ENCODE measurements at regions not wholly inside any gene's neighbourhood (a gene's known extent, or its start where the extent isn't known, plus 50 kb on each side); places are given as distances from the start of the nearest gene placed in this dataset.

DNA sequence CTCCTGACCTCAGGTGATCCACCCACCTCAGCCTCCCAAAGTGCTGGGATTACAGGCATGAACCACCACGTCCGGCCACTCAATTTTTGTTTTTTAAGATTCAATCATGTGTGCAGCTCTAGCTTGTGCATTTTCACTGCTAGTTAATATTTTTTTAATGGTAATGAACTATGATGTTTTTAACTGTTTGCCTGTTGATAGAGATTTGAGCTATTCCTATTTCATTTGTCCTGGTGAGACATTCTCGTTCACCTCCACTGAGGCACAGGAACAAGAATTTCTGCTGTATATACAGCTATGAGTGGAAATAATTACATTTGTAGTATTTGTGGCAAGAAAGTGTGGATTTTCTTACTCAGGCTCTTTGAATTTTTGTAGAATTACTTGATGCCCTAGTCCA, 137.7 kb upstream of the MYOCD start:
- no peaks in the 10 kb centered on the region for H3K4me1 ChIP-seq (ENCODE audit: insufficient read depth, low read length, poor library complexity, severe bottlenecking)
- no peaks in the 10 kb centered on the region for H3K36me3 ChIP-seq (ENCODE audit: insufficient read depth, low read length, poor library complexity, severe bottlenecking)
- no peak for TF ChIP-seq EZH2 (IDR thresholded peaks at IDR 0.05; ENCODE audit: borderline replicate concordance, low read depth, low read length, poor library complexity, severe bottlenecking)
- TF ChIP-seq, protein P1, sequence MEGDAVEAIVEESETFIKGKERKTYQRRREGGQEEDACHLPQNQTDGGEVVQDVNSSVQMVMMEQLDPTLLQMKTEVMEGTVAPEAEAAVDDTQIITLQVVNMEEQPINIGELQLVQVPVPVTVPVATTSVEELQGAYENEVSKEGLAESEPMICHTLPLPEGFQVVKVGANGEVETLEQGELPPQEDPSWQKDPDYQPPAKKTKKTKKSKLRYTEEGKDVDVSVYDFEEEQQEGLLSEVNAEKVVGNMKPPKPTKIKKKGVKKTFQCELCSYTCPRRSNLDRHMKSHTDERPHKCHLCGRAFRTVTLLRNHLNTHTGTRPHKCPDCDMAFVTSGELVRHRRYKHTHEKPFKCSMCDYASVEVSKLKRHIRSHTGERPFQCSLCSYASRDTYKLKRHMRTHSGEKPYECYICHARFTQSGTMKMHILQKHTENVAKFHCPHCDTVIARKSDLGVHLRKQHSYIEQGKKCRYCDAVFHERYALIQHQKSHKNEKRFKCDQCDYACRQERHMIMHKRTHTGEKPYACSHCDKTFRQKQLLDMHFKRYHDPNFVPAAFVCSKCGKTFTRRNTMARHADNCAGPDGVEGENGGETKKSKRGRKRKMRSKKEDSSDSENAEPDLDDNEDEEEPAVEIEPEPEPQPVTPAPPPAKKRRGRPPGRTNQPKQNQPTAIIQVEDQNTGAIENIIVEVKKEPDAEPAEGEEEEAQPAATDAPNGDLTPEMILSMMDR (conservative IDR thresholded peaks at IDR 0.05; ENCODE audit: low read depth, low read length), result no peak
- DNase-seq (ENCODE audit: low spot score), result no peak
- ChIA-PET CTCF (no interaction called here), POLR2A (ENCODE audit: low non-redundant PET) (no interaction called here)
- BruUV-seq (replicated peaks), result no TSS peak
- intact Hi-C loops (cut with micrococcal nuclease; ENCODE audit: unreplicated experiment), result no loop called here
- no peaks in the 10 kb centered on the region for H3K9me3 ChIP-seq (ENCODE audit: low read depth, low read length, poor library complexity, severe bottlenecking)
- no peak overlapping the region for H3K4me3 ChIP-seq (ENCODE audit: low read depth, low read length, poor library complexity, severe bottlenecking)
- no peak overlapping the region for H3K27ac ChIP-seq (ENCODE audit: low read depth, low read length, poor library complexity, severe bottlenecking)
- H3K27me3 ChIP-seq (replicated peaks; ENCODE audit: insufficient read depth, low read depth, low read length, poor library complexity), result peaks cover 4% of the 10 kb centered on the region

DNA sequence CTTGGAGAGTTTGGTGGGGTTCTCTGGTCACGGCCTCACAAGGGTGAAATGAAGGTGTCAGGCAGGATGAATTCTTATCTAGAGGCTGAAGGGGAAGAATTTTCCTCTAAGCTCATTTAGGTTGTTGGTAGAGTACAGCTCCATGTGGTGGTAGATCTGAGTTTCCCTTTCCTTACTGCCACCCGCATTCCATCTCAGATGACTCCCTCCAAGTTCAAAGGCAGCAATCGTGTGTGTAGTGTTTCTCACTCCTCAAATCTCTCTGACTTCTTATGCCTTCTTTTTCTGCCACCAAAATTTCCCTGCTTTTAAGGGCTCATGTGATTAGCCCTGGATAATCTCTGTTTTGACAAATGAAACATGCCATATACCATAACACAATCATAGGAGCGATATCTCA, 135.5 kb upstream of the MYOCD start:
- intact Hi-C loops (cut with micrococcal nuclease; ENCODE audit: unreplicated experiment), result no loop called here
- DNase-seq (ENCODE audit: low spot score), result no peak
- CTCF ChIA-PET, result no interaction called here
- H3K36me3 ChIP-seq (ENCODE audit: insufficient read depth, low read length, poor library complexity, severe bottlenecking), result no peaks in the 10 kb centered on the region
- no peak for TF ChIP-seq EZH2 (IDR thresholded peaks at IDR 0.05; ENCODE audit: borderline replicate concordance, low read depth, low read length, poor library complexity, severe bottlenecking)
- TF ChIP-seq, protein P1 (conservative IDR thresholded peaks at IDR 0.05; ENCODE audit: low read depth, low read length), result no peak
- no peaks in the 10 kb centered on the region for H3K9me3 ChIP-seq (ENCODE audit: low read depth, low read length, poor library complexity, severe bottlenecking)
- H3K4me3 ChIP-seq (ENCODE audit: low read depth, low read length, poor library complexity, severe bottlenecking), result no peak overlapping the region
- H3K4me1 ChIP-seq (ENCODE audit: insufficient read depth, low read length, poor library complexity, severe bottlenecking), result no peaks in the 10 kb centered on the region
- H3K27me3 ChIP-seq (replicated peaks; ENCODE audit: insufficient read depth, low read depth, low read length, poor library complexity), result peaks cover 4% of the 10 kb centered on the region
- no peak overlapping the region for H3K27ac ChIP-seq (ENCODE audit: low read depth, low read length, poor library complexity, severe bottlenecking)
- POLR2A ChIA-PET (ENCODE audit: low non-redundant PET), result no interaction called here
- no TSS peak for BruUV-seq (replicated peaks)

DNA sequence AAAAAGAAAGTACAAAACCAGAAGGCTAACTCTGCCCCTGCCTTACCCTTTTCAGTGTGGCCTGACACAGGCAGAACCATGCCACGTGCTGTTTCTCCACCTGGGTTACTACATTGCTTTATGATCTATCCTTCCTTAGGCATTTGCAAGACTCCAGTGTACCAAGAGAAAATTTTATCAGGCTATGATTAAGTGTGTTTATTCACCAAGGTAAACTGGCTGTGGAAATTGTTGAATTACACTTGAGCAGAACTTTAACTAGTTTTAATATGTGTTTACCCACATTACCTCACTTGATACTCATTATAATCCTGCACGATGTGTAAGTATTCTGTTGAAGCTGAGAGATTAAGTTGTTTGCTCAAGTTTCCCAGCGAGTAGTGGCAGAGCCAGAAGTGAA, 129.7 kb upstream of the MYOCD start:
- no peaks in the 10 kb centered on the region for H3K9me3 ChIP-seq (ENCODE audit: low read depth, low read length, poor library complexity, severe bottlenecking)
- ChIA-PET POLR2A (ENCODE audit: low non-redundant PET) (no interaction called here), CTCF (no interaction called here)
- H3K27ac ChIP-seq (ENCODE audit: low read depth, low read length, poor library complexity, severe bottlenecking), result no peak overlapping the region
- no peaks in the 10 kb centered on the region for H3K36me3 ChIP-seq (ENCODE audit: insufficient read depth, low read length, poor library complexity, severe bottlenecking)
- no peaks in the 10 kb centered on the region for H3K4me1 ChIP-seq (ENCODE audit: insufficient read depth, low read length, poor library complexity, severe bottlenecking)
- TF ChIP-seq, protein P1 (conservative IDR thresholded peaks at IDR 0.05; ENCODE audit: low read depth, low read length), result no peak
- TF ChIP-seq EZH2 (IDR thresholded peaks at IDR 0.05; ENCODE audit: borderline replicate concordance, low read depth, low read length, poor library complexity, severe bottlenecking), result no peak
- peaks cover 12% of the 10 kb centered on the region for H3K27me3 ChIP-seq (replicated peaks; ENCODE audit: insufficient read depth, low read depth, low read length, poor library complexity)
- intact Hi-C loops (cut with micrococcal nuclease; ENCODE audit: unreplicated experiment), result no loop called here
- no peak overlapping the region for H3K4me3 ChIP-seq (ENCODE audit: low read depth, low read length, poor library complexity, severe bottlenecking)
- no TSS peak for BruUV-seq (replicated peaks)
- DNase-seq (ENCODE audit: low spot score), result no peak
